Right lobe of liver (tissue), 6 donors: ENCODE measurements at regions not wholly inside any gene's neighbourhood (a gene's known extent, or its start where the extent isn't known, plus 50 kb on each side); places are given as distances from the start of the nearest gene placed in this dataset.

Source experiments
- ATAC-seq, 4 donors: fragments of 200-7000 bp; cut with Tn5 transposase; one replicate each; pipeline ENCODE4 v1.9.1; 2020; ENCODE audit warnings: mild to moderate bottlenecking in 4 of 4, moderate library complexity in 4 of 4
- DNase-seq, 3 donors: peaks; one replicate each; pipeline ENCODE4 v3.0.0-alpha.2; 2020
- H3K27ac ChIP-seq, 3 donors: fragments of 200-600 bp; one replicate each; pipeline ENCODE4 v1.8.0; 2022
- H3K27me3 ChIP-seq, 2 donors: fragments of 200-600 bp; one replicate each; pipeline ENCODE4 v1.8.0; 2022
- H3K36me3 ChIP-seq, 4 donors: fragments of 200-600 bp; sonication (generic) in 1 of 4; one replicate each; pipeline versions ENCODE4 v1.5.1 to v1.8.0; 2017 to 2022; ENCODE audit warnings: control low read depth in 1 of 4
- H3K4me1 ChIP-seq, 4 donors: fragments of 200-600 bp; sonication (generic) in 1 of 4; one replicate each; pipeline versions ENCODE4 v1.5.1 to v1.8.0; 2017 to 2022; ENCODE audit warnings: control low read depth in 1 of 4
- H3K4me3 ChIP-seq, 3 donors: fragments of 200-600 bp; one replicate each; pipeline ENCODE4 v1.8.0; 2022
- H3K9me3 ChIP-seq, 4 donors: fragments of 200-600 bp; sonication (generic) in 1 of 4; one replicate each; pipeline versions ENCODE4 v1.5.1 to v1.8.0; 2017 to 2022; ENCODE audit warnings: control low read depth in 1 of 4
- CTCF ChIP-seq, 4 donors: fragments of 200-600 bp in 3 of 4; fragments of 450-650 bp in 1 of 4; IDR thresholded peaks; one replicate each; pipeline versions ENCODE4 v1.5.1 to v1.8.0; 2016 to 2022; ENCODE audit warnings: antibody characterized with exemption in 4 of 4, mild to moderate bottlenecking in 2 of 4
- POLR2A ChIP-seq: fragments of 450-650 bp; IDR thresholded peaks from one replicate; pipeline ENCODE4 v1.6.1; 2017; ENCODE audit warnings: antibody characterized with exemption, mild to moderate bottlenecking
- WGBS: methylation state at CpG from one replicate; pipeline ENCODE4 v1.1.6; 2018; ENCODE audit warnings: low coverage, low lambda C conversion rate; ENCODE audit not compliant: insufficient coverage; ENCODE audit errors: missing lambda C conversion rate; 5-methylcytosine and 5-hydroxymethylcytosine counted together
- intact Hi-C, 2 donors: fragments of 100-400 bp; cut with DNase I; formaldehyde crosslinking; loops; one replicate each; pipeline versions ENCODE4 v1.11.2 to v1.14.1; 2022
- donor health status: DM: no; HTN: yes; CAD: no.
- donor health status: DM: no; HTN: no; CAD: no.
- donor health status: DM: no; HTN: no; CAD: no.
- donor health status: DM: no; HTN: yes; CAD: no.
- donor health status: DM: no; HTN: yes; CAD: no.

GRCh38 chr2:107308835-107309234 lies 422.9 kb upstream of the ST6GAL2 start:
- WGBS = 50% methylated on average over 1 of the region's 1 CpG
- no peak overlapping the region for H3K4me3 ChIP-seq
- no peaks in the 10 kb centered on the region for H3K4me1 ChIP-seq
- H3K27ac ChIP-seq = no peak overlapping the region
- ATAC-seq (no peak), DNase-seq (no peak)
- H3K9me3 ChIP-seq = no peaks in the 10 kb centered on the region
- intact Hi-C loops = no loop called here
- no peaks in the 10 kb centered on the region for H3K27me3 ChIP-seq
- TF ChIP-seq POLR2A (no peak), CTCF (IDR thresholded peaks at IDR 0.05) (no peak)
- no peaks in the 10 kb centered on the region for H3K36me3 ChIP-seq

GRCh38 chr2:107312240-107312639 lies 426.3 kb upstream of the ST6GAL2 start:
- DNase-seq = no peak
- 54% methylated on average over 4 of the region's 4 CpGs for WGBS
- Histone ChIP-seq H3K4me1 (no peaks in the 10 kb centered on the region), H3K27ac (no peak overlapping the region), H3K9me3 (no peaks in the 10 kb centered on the region), H3K36me3 (no peaks in the 10 kb centered on the region), H3K27me3 (no peaks in the 10 kb centered on the region), H3K4me3 (no peak overlapping the region)
- intact Hi-C loops = no loop called here
- no peak for ATAC-seq
- TF ChIP-seq CTCF (IDR thresholded peaks at IDR 0.05) (no peak), POLR2A (no peak)

- intact Hi-C loops = no loop called here
- H3K4me1 ChIP-seq = no peaks in the 10 kb centered on the region
- no peak for TF ChIP-seq CTCF (IDR thresholded peaks at IDR 0.05)
- no peak for TF ChIP-seq POLR2A
- H3K27me3 ChIP-seq = no peaks in the 10 kb centered on the region
- no peaks in the 10 kb centered on the region for H3K9me3 ChIP-seq
- no peaks in the 10 kb centered on the region for H3K36me3 ChIP-seq
- H3K27ac ChIP-seq = no peak overlapping the region
- DNase-seq (no peak), ATAC-seq (no peak)
- no peak overlapping the region for H3K4me3 ChIP-seq
- WGBS = 26% methylated on average over 1 of the region's 1 CpG
These were observed 427.3 kb upstream of the ST6GAL2 start for GRCh38 chr2:107313316-107313715.

GRCh38 chr2:107320881-107321280 lies 434.9 kb upstream of the ST6GAL2 start:
- no peaks in the 10 kb centered on the region for H3K36me3 ChIP-seq
- no peak overlapping the region for H3K4me3 ChIP-seq
- ATAC-seq (no peak), DNase-seq (no peak)
- H3K27ac ChIP-seq = no peak overlapping the region
- no peaks in the 10 kb centered on the region for H3K4me1 ChIP-seq
- no CpG with 5 or more reads among the region's 1 CpG for WGBS
- H3K9me3 ChIP-seq = no peaks in the 10 kb centered on the region
- intact Hi-C loops = no loop called here
- no peak for TF ChIP-seq CTCF (IDR thresholded peaks at IDR 0.05)
- TF ChIP-seq POLR2A = no peak
- H3K27me3 ChIP-seq = no peaks in the 10 kb centered on the region

GRCh38 chr2:107322416-107322815 lies 436.4 kb upstream of the ST6GAL2 start:
- DNase-seq (no peak), ATAC-seq (no peak)
- no peaks in the 10 kb centered on the region for H3K27me3 ChIP-seq
- H3K36me3 ChIP-seq = no peaks in the 10 kb centered on the region
- no peaks in the 10 kb centered on the region for H3K9me3 ChIP-seq
- WGBS = 45% methylated on average over 6 of the region's 6 CpGs
- no peak for TF ChIP-seq CTCF (IDR thresholded peaks at IDR 0.05)
- intact Hi-C loops = no loop called here
- no peak overlapping the region for H3K4me3 ChIP-seq
- no peaks in the 10 kb centered on the region for H3K4me1 ChIP-seq
- H3K27ac ChIP-seq = no peak overlapping the region
